Erythroblast (primary cell): ENCODE measurements at regions not wholly inside any gene's neighbourhood (a gene's known extent, or its start where the extent isn't known, plus 50 kb on each side); places are given as distances from the start of the nearest gene placed in this dataset.

ENCODE experiments used
- GATA1 ChIP-seq: IDR thresholded peaks from 2 replicates; pipeline ENCODE4 v1.6.1; 2011; ENCODE audit warnings: low read depth, mild to moderate bottlenecking, control low read depth, low read length, moderate library complexity
- POLR2A ChIP-seq: IDR thresholded peaks from 2 replicates; pipeline ENCODE4 v1.6.1; 2011; ENCODE audit warnings: mild to moderate bottlenecking, low read length

DNA sequence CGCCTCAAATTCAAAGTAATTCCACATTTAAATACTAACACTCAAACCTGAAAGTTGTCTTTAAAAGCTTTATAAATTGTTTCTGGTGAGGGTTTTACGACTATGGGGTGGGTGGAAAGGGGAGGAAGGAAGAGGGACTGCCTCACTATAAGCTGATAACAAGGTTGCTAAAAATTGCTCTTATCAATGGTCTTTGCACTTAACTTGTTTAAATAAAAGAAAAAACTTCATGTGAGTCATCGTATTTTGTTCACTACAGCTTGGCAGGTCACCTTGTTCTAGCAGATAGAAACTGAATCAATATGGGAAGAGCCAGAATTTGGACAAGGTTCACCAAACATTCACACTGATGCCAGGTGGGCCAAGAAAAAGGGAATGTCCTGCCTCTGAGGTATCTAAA lies 129.2 kb downstream of the TES start:
- TF ChIP-seq POLR2A, result no peak
- no peak for TF ChIP-seq GATA1
